ENCODE measurements at regions not wholly inside any gene's neighbourhood (a gene's known extent, or its start where the extent isn't known, plus 50 kb on each side); places are given as distances from the start of the nearest gene placed in this dataset.
"Not testable (repeated sequence)": the region's sequence is repeated elsewhere in the genome, so short reads cannot be mapped to it uniquely, and the experiment has no call there.

DNA sequence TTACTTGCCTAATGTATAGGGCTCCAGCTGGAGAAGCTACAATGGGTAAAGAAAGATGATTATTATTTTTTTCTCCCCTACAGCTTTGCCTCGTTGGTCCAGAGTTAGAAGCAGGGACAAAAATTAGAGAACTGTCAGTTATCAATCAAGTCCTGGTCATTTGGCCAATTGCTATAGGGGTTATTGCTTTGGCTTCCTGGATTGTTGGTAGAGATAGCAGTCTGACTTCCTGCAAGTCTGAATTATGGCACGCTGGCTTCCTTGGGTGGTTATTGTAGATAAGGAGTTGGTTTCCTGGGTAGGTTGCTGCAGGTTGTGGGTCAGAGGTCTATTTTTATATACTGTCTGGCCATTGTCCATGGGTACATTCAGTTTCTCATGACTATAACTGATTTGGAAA, 84.7 kb upstream of the ELAC2 start:
- Mint-ChIP-seq H3K27me3 (no peaks in the 10 kb centered on the region), H3K9me3 (peaks cover 3% of the 10 kb centered on the region), H3K36me3 (ENCODE audit: low read depth) (no peaks in the 10 kb centered on the region), H3K4me3 (no peak overlapping the region), H3K4me1 (no peaks in the 10 kb centered on the region), H3K27ac (no peak overlapping the region)
- intact Hi-C loops (cut with micrococcal nuclease), result no loop called here
- POLR2A ChIA-PET, result interaction anchor here (0.6 kb wide), 1 partner anchor 79 kb away, joined by 4 read pairs; no protein-coding TSS in a partner anchor
- CTCF ChIA-PET, result no interaction called here
- ATAC-seq (ENCODE audit: low read depth) (no peak), DNase-seq (no peak)
- TF ChIP-seq, protein P1, sequence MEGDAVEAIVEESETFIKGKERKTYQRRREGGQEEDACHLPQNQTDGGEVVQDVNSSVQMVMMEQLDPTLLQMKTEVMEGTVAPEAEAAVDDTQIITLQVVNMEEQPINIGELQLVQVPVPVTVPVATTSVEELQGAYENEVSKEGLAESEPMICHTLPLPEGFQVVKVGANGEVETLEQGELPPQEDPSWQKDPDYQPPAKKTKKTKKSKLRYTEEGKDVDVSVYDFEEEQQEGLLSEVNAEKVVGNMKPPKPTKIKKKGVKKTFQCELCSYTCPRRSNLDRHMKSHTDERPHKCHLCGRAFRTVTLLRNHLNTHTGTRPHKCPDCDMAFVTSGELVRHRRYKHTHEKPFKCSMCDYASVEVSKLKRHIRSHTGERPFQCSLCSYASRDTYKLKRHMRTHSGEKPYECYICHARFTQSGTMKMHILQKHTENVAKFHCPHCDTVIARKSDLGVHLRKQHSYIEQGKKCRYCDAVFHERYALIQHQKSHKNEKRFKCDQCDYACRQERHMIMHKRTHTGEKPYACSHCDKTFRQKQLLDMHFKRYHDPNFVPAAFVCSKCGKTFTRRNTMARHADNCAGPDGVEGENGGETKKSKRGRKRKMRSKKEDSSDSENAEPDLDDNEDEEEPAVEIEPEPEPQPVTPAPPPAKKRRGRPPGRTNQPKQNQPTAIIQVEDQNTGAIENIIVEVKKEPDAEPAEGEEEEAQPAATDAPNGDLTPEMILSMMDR (IDR thresholded peaks at IDR 0.05), result no peak

DNA sequence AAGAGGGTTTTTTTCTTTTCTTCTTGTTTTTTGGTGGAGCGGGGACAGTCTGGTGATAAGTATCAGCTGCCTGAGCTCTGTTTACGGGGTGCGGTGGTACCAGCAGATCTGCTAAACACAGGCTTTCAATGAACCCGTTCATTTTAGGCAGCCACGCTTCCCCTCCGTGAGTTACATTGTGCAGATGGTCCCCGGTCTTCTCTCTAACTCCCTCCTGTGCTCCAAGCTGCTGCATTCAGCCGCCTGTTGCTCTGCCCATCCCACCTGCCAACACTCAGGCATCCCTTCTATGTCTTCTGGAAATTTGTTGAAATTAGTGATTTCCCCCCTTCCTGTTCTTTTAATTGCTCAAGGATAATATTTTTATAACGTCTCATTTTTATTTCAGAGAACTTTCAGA, 82.1 kb upstream of the ELAC2 start:
- POLR2A ChIA-PET, result no interaction called here
- H3K9me3 Mint-ChIP-seq, result peaks cover 3% of the 10 kb centered on the region
- no peaks in the 10 kb centered on the region for H3K27me3 Mint-ChIP-seq
- H3K36me3 Mint-ChIP-seq (ENCODE audit: low read depth), result no peaks in the 10 kb centered on the region
- intact Hi-C loops (cut with micrococcal nuclease), result no loop called here
- CTCF ChIA-PET, result no interaction called here
- H3K4me3 Mint-ChIP-seq, result no peak overlapping the region
- no peak overlapping the region for H3K27ac Mint-ChIP-seq
- no peak for DNase-seq
- H3K4me1 Mint-ChIP-seq, result no peaks in the 10 kb centered on the region
- no peak for ATAC-seq (ENCODE audit: low read depth)
- TF ChIP-seq, protein P1 (IDR thresholded peaks at IDR 0.05), result no peak

DNA sequence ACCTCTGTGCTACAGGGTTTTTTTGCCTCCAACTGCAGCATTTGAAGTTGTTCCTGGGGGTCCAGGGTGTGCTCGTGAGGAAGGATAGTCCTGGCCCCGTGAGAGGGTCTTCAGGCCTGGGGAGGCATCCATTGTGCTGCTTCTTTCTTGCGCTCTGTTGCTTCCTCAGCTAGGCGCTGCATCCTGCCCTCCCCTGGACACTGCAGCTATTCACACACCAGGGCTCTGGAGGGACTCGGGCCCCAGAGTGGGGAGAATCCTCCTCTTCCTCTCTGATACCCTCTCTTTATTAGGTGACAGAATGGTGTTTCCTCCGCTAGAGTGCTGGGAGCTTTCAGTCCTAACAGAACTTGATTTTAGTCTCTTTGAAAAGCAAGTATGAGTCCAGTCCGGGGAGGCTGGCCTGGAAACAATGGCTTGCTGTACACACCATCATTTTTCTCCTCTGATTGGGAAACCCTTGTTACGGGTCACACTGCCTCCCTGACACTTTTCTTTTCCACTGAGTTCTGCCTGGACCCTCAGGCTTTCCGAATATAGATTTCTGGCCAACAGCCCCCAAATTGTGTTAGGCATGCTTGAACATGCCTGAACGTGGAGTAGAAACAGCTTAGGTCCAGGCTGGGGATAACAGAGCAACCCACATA, 81.4 kb upstream of the ELAC2 start:
- DNase-seq, result no peak
- Mint-ChIP-seq H3K4me1 (no peaks in the 10 kb centered on the region), H3K9me3 (peaks cover 3% of the 10 kb centered on the region), H3K27ac (no peak overlapping the region), H3K27me3 (no peaks in the 10 kb centered on the region), H3K4me3 (no peak overlapping the region), H3K36me3 (ENCODE audit: low read depth) (no peaks in the 10 kb centered on the region)
- no peak for ATAC-seq (ENCODE audit: low read depth)
- POLR2A ChIA-PET, result no interaction called here
- CTCF ChIA-PET, result no interaction called here
- TF ChIP-seq, protein P1 (IDR thresholded peaks at IDR 0.05), result no peak
- intact Hi-C loops (cut with micrococcal nuclease), result no loop called here

DNA sequence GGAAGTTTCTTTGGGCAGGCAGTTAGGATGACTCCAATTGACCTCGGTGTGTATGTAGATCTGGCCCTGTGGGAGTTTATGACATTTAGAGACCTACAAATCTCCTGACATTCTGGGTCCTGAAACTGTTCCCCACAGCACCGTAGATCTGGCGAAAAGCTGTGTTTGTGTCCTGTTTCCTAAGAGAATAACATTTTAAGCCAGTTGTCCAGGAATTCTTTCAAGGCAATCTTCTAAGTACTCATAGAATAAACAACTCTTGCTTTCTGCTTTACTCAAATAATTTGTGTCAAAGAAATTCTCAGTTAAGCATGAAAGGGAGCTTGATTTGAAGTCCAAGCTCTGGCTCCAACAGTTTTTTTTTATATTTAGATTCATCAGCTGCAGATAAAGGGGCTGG, 78.5 kb upstream of the ELAC2 start:
- ChIA-PET CTCF (no interaction called here), POLR2A (no interaction called here)
- no peaks in the 10 kb centered on the region for H3K36me3 Mint-ChIP-seq (ENCODE audit: low read depth)
- no peak overlapping the region for H3K27ac Mint-ChIP-seq
- intact Hi-C loops (cut with micrococcal nuclease), result no loop called here
- no peaks in the 10 kb centered on the region for H3K4me1 Mint-ChIP-seq
- H3K9me3 Mint-ChIP-seq, result no peaks in the 10 kb centered on the region
- no peak overlapping the region for H3K4me3 Mint-ChIP-seq
- no peaks in the 10 kb centered on the region for H3K27me3 Mint-ChIP-seq
- ATAC-seq (ENCODE audit: low read depth) (no peak), DNase-seq (no peak)
- TF ChIP-seq, protein P1 (IDR thresholded peaks at IDR 0.05), result no peak

- H3K27me3 Mint-ChIP-seq; ATAC-seq (ENCODE audit: low read depth); POLR2A ChIA-PET; H3K9me3 Mint-ChIP-seq; H3K4me1 Mint-ChIP-seq; H3K27ac Mint-ChIP-seq; H3K4me3 Mint-ChIP-seq; CTCF ChIA-PET; intact Hi-C loops (cut with micrococcal nuclease); H3K36me3 Mint-ChIP-seq (ENCODE audit: low read depth); DNase-seq: not testable (repeated sequence)
Measured at GRCh38 chr17:13092010-13092409, 74.2 kb upstream of the ELAC2 start.

DNA sequence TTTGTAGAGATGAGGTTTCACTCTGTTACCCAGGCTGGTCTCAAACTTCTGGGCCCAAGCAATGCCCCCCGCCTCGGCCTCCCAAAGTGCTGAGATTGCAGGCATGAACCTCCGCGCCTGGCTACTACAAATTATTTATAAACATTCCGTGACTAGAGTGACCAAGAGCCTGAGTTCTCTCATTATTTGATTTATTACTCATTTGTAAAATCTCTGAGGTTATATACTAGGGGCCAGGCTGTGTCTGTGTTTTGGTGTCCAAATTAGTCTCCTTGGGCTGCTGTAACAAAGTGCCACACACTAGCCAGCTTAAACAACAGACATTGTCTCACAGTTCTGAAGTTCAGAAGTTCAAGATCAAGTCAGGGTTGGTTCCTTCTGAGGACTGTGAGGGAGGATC, 70.8 kb upstream of the ELAC2 start:
- Mint-ChIP-seq H3K36me3 (ENCODE audit: low read depth) (no peaks in the 10 kb centered on the region), H3K9me3 (no peaks in the 10 kb centered on the region), H3K27ac (no peak overlapping the region), H3K4me3 (no peak overlapping the region), H3K27me3 (no peaks in the 10 kb centered on the region), H3K4me1 (peaks cover 17% of the 10 kb centered on the region)
- CTCF ChIA-PET, result no interaction called here
- POLR2A ChIA-PET, result no interaction called here
- intact Hi-C loops (cut with micrococcal nuclease), result no loop called here
- DNase-seq, result no peak
- TF ChIP-seq, protein P1 (IDR thresholded peaks at IDR 0.05), result no peak
- no peak for ATAC-seq (ENCODE audit: low read depth)

Data from activated B cell treated with CpG ODN at 0.5 μM for 24 hours (primary cell).